ENCODE measurements at regions not wholly inside any gene's neighbourhood (a gene's known extent, or its start where the extent isn't known, plus 50 kb on each side); places are given as distances from the start of the nearest gene placed in this dataset.
"Not testable (repeated sequence)": the region's sequence is repeated elsewhere in the genome, so short reads cannot be mapped to it uniquely, and the experiment has no call there.

- no peak for DNase-seq (ENCODE audit: low read depth)
Observed at GRCh38 chr5:117138523-117138922, 563.9 kb upstream of the SEMA6A start.

- no peak for DNase-seq (ENCODE audit: low read depth)
Observed at GRCh38 chr5:117135851-117136250, 561.2 kb upstream of the SEMA6A start.

- no peak for DNase-seq (ENCODE audit: low read depth)
Observed at GRCh38 chr5:117133198-117133597, 558.6 kb upstream of the SEMA6A start.

GRCh38 chr5:117131876-117132275 is 557.3 kb upstream of the SEMA6A start:
- DNase-seq (ENCODE audit: low read depth): no peak

- DNase-seq (ENCODE audit: low read depth): no peak
Observed at GRCh38 chr5:117131048-117131679, 556.5 kb upstream of the SEMA6A start.

GRCh38 chr5:117118499-117118898 is 543.9 kb upstream of the SEMA6A start:
- DNase-seq (ENCODE audit: low read depth): no peak

- DNase-seq (ENCODE audit: low read depth): not testable (repeated sequence)
Observed at GRCh38 chr5:117117314-117117713, 542.7 kb upstream of the SEMA6A start.

GRCh38 chr5:117110548-117110947 is 535.9 kb upstream of the SEMA6A start:
- DNase-seq (ENCODE audit: low read depth): no peak

- no peak for DNase-seq (ENCODE audit: low read depth)
Observed at GRCh38 chr5:117107859-117108258, 533.2 kb upstream of the SEMA6A start.

GRCh38 chr5:117103703-117104102 is 529.1 kb upstream of the SEMA6A start:
- no peak for DNase-seq (ENCODE audit: low read depth)

GRCh38 chr5:117102591-117102990 is 528.0 kb upstream of the SEMA6A start:
- no peak for DNase-seq (ENCODE audit: low read depth)

- DNase-seq (ENCODE audit: low read depth): no peak
Observed at GRCh38 chr5:117100176-117100575, 525.6 kb upstream of the SEMA6A start.

GRCh38 chr5:117098094-117098493 is 523.5 kb upstream of the SEMA6A start:
- DNase-seq (ENCODE audit: low read depth): no peak

GRCh38 chr5:117095346-117096332 is 521.0 kb upstream of the SEMA6A start:
- DNase-seq (ENCODE audit: low read depth): no peak

GRCh38 chr5:117094114-117094815 is 519.6 kb upstream of the SEMA6A start:
- no peak for DNase-seq (ENCODE audit: low read depth)

GRCh38 chr5:117093653-117094052 is 519.0 kb upstream of the SEMA6A start:
- DNase-seq (ENCODE audit: low read depth): no peak

- DNase-seq (ENCODE audit: low read depth): no peak
Observed at GRCh38 chr5:117089001-117089400, 514.4 kb upstream of the SEMA6A start.

- no peak for DNase-seq (ENCODE audit: low read depth)
Observed at GRCh38 chr5:117088176-117088575, 513.6 kb upstream of the SEMA6A start.

GRCh38 chr5:117084067-117084466 is 509.4 kb upstream of the SEMA6A start:
- DNase-seq (ENCODE audit: low read depth): no peak

GRCh38 chr5:117082977-117083376 is 508.4 kb upstream of the SEMA6A start:
- no peak for DNase-seq (ENCODE audit: low read depth)

- DNase-seq (ENCODE audit: low read depth): no peak
Observed at GRCh38 chr5:117077142-117077541, 502.5 kb upstream of the SEMA6A start.

- DNase-seq (ENCODE audit: low read depth): no peak
Observed at GRCh38 chr5:117072439-117072838, 497.8 kb upstream of the SEMA6A start.

GRCh38 chr5:117065800-117066199 is 491.2 kb upstream of the SEMA6A start:
- DNase-seq (ENCODE audit: low read depth): no peak
